ENCODE measurements at regions not wholly inside any gene's neighbourhood (a gene's known extent, or its start where the extent isn't known, plus 50 kb on each side); places are given as distances from the start of the nearest gene placed in this dataset.

DNA sequence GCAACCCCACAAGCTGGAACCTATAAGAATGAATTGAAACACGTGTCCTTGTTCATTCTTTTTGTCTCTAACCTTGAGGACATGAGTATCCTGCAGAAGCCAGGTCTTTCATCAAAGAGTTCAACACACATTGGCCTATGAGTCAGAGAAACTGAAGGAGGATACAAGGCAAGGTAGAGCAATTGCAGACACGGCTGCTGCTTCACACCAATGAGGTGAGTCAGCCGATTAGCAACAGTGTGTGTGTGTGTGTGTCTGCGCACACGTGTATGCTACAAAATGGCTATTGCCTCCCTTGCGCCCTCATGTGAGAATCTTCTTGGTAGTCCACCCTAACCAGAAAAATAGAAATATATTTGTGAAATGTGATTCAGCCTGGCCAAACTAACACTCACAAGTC is 1477.7 kb upstream of the IGFBP7 start:
- TF ChIP-seq POLR2A (IDR thresholded peaks at IDR 0.05; ENCODE audit: low read length) (no peak), GATA1 (IDR thresholded peaks at IDR 0.05; ENCODE audit: low read depth, low read length) (no peak)
